ENCODE measurements at regions not wholly inside any gene's neighbourhood (a gene's known extent, or its start where the extent isn't known, plus 50 kb on each side); places are given as distances from the start of the nearest gene placed in this dataset.
A peak's percentile ranks its signal among the peaks of the same experiment; 100 is the strongest.
"Not testable (repeated sequence)": the region's sequence is repeated elsewhere in the genome, so short reads cannot be mapped to it uniquely, and the experiment has no call there.

DNA sequence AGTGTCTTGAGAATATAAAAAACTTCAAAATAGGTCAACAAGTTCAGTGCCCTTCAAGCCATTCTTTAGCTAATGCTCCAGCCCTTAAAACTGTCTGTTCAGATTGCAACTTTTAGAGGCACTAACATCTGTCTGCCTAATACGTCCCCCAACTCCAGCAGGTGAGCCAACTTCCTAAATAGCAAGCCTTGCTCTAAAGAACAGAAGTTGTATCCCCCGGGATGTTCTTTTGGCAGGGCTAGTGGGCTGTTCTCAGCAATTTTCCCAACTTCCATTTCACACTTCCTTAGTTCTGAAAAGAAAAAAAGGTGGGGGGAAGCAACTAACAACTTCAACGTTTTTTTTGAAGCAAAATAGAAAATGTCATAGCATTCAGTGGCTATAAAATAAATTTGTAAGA lies 290.0 kb upstream of the PTCHD4 start:
- peak; percentile 11 for FAIRE-seq
- no peak for TF ChIP-seq POLR2A (IDR thresholded peaks at IDR 0.05; ENCODE audit: low read depth, low read length)

DNA sequence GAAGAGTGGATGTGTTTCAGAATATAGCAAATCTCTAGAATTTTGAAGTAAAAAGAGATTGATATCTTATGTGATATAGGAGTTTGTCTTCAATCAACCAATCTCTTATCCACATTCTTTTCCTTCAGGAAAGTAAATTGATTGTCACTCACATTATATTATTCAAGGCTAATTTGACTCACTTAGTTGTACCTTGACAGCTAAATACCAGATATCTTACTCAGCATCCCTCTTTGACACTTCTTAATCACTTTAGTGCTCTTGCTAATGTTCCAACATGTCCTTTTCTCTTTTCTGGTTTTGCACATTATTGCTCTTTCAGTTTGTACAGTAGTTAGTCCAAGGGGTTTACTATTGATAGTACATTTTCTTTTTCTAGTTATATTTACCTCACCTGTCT lies 286.9 kb upstream of the PTCHD4 start:
- FAIRE-seq (peak; percentile 45), DNase-seq (ENCODE audit: insufficient read length, low spot score) (no peak)
- no peak for TF ChIP-seq POLR2A (IDR thresholded peaks at IDR 0.05; ENCODE audit: low read depth, low read length)

More for the DNA sequence above, 290.0 kb upstream of the PTCHD4 start:
- no peak for DNase-seq (ENCODE audit: insufficient read length, low spot score)

DNA sequence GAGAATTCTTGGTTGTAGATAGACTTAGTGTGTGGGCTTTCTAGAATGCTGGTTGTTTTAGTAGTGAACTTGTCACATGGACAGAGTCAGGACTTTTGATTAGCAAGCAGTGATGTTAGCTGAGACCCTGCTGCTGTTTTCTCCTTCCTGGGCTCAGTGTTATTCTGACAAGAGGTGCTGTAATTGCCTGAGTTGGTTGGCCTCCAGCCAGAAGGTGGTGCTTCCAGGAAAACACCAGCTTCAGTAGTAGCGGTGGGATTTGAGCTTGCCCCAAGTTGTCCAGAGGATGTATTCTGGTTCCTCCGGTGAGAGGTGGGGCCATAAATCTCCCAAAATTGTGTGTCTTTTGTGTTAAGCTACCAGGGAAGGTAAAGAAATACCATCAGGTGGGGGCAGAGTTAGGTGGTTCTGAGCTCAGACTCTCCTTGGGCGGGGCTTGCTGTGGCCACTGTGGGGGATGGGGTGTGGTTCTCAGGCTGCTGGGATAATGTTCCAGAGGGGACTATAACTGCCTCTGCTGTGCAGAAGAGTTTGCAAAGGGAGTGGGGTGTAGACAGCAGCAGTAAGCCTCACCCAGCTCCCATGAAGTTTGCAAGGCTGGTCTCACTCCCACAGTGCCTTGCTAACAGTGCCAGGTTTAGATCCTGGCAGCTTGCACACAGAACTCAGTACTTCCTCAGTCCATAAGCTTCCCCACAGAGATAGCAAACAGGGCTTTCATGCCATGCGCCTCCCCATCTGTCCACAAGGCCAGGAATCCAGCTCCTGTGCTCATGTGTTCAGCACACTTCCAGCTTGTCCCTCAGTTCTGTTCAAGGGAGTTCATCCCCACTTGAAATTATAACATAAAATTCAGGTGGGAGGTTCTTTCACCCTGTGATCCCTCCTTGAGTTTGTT lies 278.4 kb upstream of the PTCHD4 start:
- TF ChIP-seq POLR2A (IDR thresholded peaks at IDR 0.05; ENCODE audit: low read depth, low read length): no peak
- no peak for DNase-seq (ENCODE audit: insufficient read length, low spot score)
- FAIRE-seq: no peak

DNA sequence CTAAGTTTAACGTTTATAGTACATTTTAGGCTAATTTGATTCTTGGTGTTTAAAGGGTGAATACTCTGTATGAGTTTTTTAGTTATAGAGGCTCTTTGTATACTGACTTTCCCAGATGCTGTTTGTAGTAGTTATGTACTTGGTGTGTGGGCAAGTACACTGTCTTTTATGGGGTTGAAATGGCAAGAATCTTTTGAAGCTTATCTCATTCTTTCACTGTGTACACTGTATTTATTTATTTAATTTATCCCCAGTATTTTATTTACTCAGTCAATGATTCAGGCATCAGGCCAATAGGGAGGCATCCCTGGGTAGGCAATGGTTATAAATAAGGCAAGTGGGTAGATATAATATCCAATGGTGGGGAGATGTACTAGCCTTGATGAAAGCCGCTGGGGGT lies 277.0 kb upstream of the PTCHD4 start:
- no peak for FAIRE-seq
- no peak for DNase-seq (ENCODE audit: insufficient read length, low spot score)
- TF ChIP-seq POLR2A (IDR thresholded peaks at IDR 0.05; ENCODE audit: low read depth, low read length): no peak

DNA sequence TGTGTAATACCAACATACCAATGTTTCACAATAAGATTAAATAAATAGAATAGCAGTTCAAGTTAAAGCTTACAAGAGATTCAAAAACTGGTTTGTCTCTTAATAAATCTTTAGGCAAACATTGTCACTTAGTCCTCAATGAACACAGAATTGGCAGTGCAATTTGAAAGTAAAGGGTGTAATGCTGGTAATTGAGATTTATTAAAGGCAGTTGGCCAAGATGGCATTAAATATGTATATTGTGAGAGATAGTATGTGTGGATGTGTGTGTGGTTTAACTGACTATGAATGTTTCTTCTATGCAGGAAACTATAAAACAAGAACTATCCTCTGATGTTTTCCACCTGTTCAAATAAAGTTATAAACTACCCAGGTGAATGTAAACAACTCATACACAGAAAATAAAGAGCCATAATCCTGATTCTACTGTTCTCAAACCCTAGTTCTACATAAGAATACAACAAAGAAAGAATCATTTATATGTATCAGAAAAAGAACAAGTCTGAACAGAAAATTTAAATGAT lies 267.9 kb upstream of the PTCHD4 start:
- no peak for FAIRE-seq
- DNase-seq (ENCODE audit: insufficient read length, low spot score): no peak
- no peak for TF ChIP-seq POLR2A (IDR thresholded peaks at IDR 0.05; ENCODE audit: low read depth, low read length)

DNA sequence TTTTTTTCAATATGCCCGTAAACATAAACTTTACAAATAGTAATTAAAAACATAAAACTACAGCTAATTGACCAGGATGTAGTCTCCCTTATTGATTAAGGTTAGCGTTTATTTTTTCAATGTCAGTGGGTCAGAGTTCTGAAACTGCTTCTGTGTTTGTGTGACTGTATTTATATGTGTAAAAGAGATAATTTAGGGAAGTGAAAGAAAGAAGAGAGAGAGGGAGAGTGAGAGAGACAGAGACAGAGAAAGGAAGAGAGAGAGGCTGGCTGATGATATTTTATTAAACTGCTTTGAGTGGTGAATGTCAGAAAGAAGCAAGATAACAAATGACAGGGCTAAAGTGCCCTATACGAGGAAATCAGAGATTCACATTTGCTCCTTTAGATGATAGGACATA lies 266.1 kb upstream of the PTCHD4 start:
- no peak for TF ChIP-seq POLR2A (IDR thresholded peaks at IDR 0.05; ENCODE audit: low read depth, low read length)
- FAIRE-seq (no peak), DNase-seq (ENCODE audit: insufficient read length, low spot score) (no peak)

DNA sequence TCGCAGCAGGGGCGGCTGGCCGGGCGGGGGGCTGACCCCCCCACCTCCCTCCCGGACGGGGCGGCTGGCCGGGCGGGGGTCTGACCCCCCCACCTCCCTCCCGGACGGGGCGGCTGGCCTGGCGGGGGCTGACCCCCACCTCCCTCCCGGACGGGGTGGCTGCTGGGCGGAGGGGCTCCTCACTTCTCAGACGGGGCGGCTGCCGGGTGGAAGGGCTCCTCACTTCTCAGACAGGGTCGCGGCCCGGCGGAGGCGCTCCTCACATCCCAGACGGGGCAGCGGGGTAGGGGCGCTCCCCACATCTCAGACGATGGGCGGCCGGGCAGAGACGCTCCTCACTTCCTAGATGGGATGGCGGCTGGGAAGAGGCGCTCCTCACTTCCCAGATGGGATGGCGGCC lies 260.2 kb upstream of the PTCHD4 start:
- DNase-seq (ENCODE audit: insufficient read length, low spot score); FAIRE-seq: not testable (repeated sequence)

DNA sequence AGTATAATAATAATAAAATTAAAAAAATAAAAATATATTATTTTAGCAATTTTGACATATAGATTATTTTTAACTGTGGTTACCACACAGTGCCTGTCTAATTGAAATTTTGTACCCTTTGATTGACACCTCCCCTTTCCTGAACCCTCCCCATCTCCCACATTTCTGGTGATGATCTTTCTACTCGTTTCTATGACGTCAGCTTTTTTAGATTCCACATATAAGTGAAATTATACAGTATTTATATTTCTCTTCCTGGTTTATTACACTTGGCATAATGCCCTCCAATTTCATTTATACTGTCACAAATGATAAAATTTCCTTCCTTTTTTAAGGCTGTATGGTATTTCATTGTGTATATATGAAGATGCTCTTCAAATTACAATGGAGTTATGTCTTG lies 258.1 kb upstream of the PTCHD4 start:
- TF ChIP-seq POLR2A (IDR thresholded peaks at IDR 0.05; ENCODE audit: low read depth, low read length): no peak
- no peak for FAIRE-seq
- DNase-seq (ENCODE audit: insufficient read length, low spot score): no peak

DNA sequence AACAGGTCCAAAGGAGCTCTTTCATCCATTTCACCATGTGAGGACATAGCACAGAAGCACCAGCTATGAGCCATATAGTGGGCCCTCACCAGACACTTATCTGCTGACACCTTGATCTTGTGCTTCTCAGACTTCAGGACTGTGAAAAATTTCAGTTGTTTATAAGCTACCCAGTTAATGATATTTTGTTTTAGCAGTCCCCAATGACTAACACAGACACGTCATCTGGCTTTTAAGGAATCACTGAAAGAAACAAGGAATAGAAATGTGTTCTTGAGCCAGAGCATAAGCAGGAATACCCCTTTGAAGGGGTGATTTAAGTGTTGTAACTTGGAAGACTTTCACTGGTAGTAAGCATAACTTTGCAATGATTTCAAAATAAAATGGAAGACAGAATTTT lies 214.7 kb upstream of the PTCHD4 start:
- no peak for DNase-seq (ENCODE audit: insufficient read length, low spot score)
- TF ChIP-seq POLR2A (IDR thresholded peaks at IDR 0.05; ENCODE audit: low read depth, low read length): no peak
- FAIRE-seq: no peak

DNA sequence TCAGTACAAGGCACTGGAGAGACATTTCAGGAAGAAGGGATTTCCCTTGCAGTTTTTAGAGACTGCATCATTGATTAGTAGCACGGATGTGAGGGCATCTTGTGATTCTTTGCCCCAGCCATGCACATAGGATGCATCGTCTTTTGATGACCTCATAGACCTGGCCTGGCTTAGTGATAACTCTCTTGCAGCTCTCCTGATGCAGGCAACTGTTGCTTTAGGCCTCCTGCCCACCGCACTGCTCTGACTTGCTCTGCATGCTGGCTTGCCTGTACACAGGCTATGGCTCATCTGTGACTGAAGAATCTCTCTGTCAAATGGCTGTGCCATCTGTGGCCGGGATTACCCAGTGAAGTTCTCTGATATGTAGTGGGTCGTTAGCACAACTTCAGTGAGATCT lies 207.7 kb upstream of the PTCHD4 start:
- FAIRE-seq (peak; percentile 45), DNase-seq (ENCODE audit: insufficient read length, low spot score) (no peak)
- TF ChIP-seq POLR2A (IDR thresholded peaks at IDR 0.05; ENCODE audit: low read depth, low read length): no peak

DNA sequence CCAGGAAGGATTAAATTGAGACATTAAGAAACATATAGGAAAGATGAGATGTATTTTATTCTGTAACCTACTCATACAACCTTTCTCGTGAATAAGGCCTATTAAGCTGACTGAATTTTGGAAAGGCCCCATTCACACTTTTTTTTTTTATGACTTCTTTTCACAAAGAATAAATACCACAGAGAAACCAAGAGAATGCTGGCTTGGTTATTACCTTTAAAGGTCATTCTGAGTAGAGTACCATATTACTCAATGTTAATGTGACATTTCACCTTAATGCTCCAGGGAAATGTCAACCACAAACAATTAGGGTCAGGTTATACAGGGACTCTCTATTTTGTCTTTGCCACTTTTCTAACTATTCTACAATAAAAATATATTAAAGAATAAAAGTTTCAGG lies 204.9 kb upstream of the PTCHD4 start:
- FAIRE-seq: no peak
- DNase-seq (ENCODE audit: insufficient read length, low spot score): no peak
- TF ChIP-seq POLR2A (IDR thresholded peaks at IDR 0.05; ENCODE audit: low read depth, low read length): no peak

DNA sequence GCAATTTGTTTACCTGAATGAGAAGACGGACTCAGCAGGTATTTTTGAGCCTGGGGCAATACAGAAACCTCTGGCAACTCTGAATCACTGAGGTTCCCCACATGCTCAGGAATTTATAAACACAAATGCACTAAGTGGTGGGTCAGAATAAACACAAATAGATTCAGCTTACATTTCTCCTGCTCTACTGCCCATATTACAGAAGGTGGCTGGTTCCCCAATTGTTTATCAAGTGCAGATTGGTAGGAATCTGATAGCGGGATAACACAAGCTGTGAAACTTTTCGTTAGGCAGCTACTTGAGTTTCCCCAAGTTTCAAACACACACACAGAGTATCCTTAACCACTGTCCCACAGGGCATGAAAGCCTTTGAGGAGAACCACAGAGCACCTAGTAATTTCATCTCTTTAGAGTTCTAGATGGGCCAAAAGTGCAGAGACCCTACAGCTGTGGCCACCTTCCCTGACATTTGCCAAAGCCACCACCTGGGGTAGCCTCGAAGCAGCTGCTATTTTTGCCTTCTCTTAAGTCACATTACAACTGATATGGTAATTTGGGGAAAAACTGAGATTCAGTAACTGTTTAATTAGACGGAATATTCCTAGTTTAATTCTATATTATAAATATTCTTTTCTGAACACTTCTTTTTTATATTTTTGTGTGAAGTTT lies 204.2 kb upstream of the PTCHD4 start:
- DNase-seq (ENCODE audit: insufficient read length, low spot score) (no peak), FAIRE-seq (no peak)
- no peak for TF ChIP-seq POLR2A (IDR thresholded peaks at IDR 0.05; ENCODE audit: low read depth, low read length)

DNA sequence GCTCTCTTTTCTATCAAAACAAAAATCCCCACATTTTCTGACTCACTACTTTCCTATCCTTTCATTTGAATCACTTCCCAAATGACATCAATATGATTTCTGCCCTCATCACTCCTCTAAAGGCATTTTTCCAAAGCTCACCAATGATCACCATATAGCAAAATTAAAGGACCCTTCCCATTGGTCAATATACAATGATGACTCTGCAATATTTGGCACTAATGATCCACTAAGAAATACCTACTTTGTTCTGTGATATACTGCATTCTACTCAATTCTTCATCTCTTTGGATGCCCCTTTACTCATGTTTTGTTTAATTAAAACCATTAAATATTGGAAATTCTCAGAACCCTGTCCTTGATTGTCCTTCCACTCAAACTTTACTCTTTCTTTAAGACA lies 200.3 kb upstream of the PTCHD4 start:
- FAIRE-seq (no peak), DNase-seq (ENCODE audit: insufficient read length, low spot score) (no peak)
- no peak for TF ChIP-seq POLR2A (IDR thresholded peaks at IDR 0.05; ENCODE audit: low read depth, low read length)

DNA sequence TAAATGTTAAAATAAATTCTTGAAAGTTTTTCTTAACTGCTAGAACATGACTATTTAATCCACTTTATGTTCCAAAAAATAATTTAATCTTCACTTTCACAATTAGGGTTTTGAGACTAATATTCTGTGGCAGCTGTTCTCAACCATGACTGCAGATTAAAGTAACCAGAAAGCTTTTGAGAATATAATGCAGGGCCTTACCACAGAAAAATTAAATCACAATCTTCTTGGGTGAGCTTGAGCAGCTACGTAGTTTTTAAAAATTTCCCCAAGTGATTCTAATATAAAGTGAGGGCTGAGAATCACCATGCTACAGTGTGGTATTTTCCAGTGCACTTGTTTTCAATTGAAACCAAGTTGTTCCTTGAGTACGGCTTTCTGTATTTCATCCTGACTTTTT lies 196.6 kb upstream of the PTCHD4 start:
- FAIRE-seq: no peak
- no peak for TF ChIP-seq POLR2A (IDR thresholded peaks at IDR 0.05; ENCODE audit: low read depth, low read length)
- no peak for DNase-seq (ENCODE audit: insufficient read length, low spot score)

DNA sequence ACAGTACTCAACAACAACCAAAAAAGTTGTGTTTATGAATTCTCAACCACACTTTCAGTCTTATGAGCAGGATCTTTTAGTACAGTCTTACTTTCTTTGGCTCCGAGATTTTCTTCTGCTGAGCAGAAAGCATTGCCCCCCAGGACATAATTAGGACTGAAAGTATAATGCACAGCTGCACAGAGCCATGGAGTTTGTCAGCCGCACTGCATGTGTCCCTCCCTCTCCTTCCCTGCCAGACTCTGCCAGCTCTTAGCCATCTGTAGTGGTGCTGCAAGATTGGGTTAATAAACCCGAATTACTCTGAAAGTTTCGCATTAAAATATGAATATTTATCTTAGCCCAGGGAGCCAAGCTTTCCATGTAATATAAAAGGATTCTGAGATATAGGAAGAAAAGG lies 179.6 kb upstream of the PTCHD4 start:
- FAIRE-seq (no peak), DNase-seq (ENCODE audit: insufficient read length, low spot score) (no peak)
- TF ChIP-seq POLR2A (IDR thresholded peaks at IDR 0.05; ENCODE audit: low read depth, low read length): no peak
